ENCODE measurements at regions not wholly inside any gene's neighbourhood (a gene's known extent, or its start where the extent isn't known, plus 50 kb on each side); places are given as distances from the start of the nearest gene placed in this dataset.

DNA sequence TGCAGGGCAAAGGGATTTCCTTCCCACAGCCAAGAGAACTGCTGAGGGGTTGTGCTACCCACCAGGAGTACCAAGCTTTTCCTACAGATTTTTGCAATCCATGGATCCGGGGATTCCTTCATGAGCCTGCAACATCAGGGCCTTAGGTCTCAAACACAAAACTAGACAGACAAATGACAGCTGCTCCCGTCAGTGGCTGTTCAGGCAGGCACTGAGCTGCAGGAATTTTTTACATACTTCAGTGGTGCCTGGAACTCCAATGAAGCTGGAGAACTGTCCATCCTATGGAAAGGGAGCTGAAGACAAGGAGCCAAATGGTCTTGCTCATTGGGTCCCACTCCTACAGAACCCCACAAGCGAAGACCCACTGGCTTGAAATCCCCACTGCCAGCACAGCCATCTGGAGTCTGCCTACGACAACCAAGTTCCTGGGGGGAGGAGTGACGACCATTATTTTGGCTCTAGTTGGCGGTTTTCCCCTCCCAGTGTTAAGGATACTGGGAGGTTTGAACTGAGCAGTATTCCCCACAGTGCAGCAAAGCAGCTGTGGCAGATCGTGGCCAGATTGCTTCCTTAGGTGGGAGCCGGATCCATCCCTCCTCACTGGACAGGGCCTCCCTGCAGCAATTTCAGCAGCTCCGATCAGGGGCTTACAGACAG, 157.7 kb upstream of the TMEM45B start:
- no peak for DNase-seq
- H3K4me3 ChIP-seq = no peak overlapping the region
- H3K27ac ChIP-seq = no peak overlapping the region
- intact Hi-C loops (cut with DNase I; ENCODE audit: low total_unique reads) = no loop called here
- H3K36me3 ChIP-seq = no peaks in the 10 kb centered on the region
- TF ChIP-seq, protein P1, sequence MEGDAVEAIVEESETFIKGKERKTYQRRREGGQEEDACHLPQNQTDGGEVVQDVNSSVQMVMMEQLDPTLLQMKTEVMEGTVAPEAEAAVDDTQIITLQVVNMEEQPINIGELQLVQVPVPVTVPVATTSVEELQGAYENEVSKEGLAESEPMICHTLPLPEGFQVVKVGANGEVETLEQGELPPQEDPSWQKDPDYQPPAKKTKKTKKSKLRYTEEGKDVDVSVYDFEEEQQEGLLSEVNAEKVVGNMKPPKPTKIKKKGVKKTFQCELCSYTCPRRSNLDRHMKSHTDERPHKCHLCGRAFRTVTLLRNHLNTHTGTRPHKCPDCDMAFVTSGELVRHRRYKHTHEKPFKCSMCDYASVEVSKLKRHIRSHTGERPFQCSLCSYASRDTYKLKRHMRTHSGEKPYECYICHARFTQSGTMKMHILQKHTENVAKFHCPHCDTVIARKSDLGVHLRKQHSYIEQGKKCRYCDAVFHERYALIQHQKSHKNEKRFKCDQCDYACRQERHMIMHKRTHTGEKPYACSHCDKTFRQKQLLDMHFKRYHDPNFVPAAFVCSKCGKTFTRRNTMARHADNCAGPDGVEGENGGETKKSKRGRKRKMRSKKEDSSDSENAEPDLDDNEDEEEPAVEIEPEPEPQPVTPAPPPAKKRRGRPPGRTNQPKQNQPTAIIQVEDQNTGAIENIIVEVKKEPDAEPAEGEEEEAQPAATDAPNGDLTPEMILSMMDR (IDR thresholded peaks at IDR 0.05) = no peak
- no peaks in the 10 kb centered on the region for H3K27me3 ChIP-seq
- H3K4me1 ChIP-seq = no peaks in the 10 kb centered on the region
- H3K9me3 ChIP-seq = peaks cover 0 to 22% (median 16%) of the 10 kb centered on the region in 3 donors

DNA sequence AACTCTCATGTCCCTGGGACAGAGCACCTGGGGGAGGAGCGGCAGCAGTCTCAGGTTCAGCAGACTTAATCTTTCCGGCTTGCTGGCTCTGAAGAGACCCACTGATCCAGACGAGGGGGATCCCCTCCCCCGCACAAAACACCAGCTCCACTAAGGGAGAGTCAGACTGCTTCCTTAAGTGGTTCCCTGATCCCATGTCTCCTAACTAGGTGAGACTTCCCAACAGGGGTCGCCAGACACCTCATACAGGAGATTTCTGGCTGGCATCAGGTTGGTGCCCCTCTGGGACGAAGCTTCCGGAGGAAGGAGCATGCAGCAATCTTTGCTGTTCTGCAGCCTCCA, 157.2 kb upstream of the TMEM45B start:
- DNase-seq = no peak
- Histone ChIP-seq H3K27me3 (no peaks in the 10 kb centered on the region), H3K27ac (no peak overlapping the region), H3K4me3 (no peak overlapping the region), H3K9me3 (peaks cover 0 to 22% (median 16%) of the 10 kb centered on the region in 3 donors), H3K36me3 (no peaks in the 10 kb centered on the region), H3K4me1 (no peaks in the 10 kb centered on the region)
- intact Hi-C loops (cut with DNase I; ENCODE audit: low total_unique reads) = no loop called here
- TF ChIP-seq, protein P1 (IDR thresholded peaks at IDR 0.05) = no peak

DNA sequence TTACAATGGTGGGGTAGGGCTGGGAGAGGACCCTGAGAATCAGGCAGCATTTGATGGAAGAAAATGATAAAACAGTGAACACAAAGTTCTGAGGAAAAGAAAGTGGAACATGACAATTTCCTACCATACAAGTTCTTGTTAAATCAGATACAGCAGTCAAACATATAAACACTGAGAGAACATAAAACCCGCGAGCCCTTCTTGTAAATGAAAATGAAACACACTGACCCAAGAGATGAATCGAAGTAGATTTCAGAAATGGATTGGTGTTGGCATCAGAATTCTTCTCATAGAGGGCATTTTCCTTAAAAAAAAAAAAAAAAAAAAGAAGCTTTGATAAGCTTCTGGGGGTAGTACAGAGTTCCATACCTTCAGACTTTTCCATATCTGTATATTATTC, 134.7 kb upstream of the TMEM45B start:
- no peaks in the 10 kb centered on the region for H3K27me3 ChIP-seq
- DNase-seq = no peak
- no peaks in the 10 kb centered on the region for H3K36me3 ChIP-seq
- TF ChIP-seq, protein P1 (IDR thresholded peaks at IDR 0.05) = no peak
- no peak overlapping the region for H3K4me3 ChIP-seq
- H3K4me1 ChIP-seq = no peaks in the 10 kb centered on the region
- intact Hi-C loops (cut with DNase I; ENCODE audit: low total_unique reads) = no loop called here
- H3K27ac ChIP-seq = no peak overlapping the region
- no peaks in the 10 kb centered on the region for H3K9me3 ChIP-seq

DNA sequence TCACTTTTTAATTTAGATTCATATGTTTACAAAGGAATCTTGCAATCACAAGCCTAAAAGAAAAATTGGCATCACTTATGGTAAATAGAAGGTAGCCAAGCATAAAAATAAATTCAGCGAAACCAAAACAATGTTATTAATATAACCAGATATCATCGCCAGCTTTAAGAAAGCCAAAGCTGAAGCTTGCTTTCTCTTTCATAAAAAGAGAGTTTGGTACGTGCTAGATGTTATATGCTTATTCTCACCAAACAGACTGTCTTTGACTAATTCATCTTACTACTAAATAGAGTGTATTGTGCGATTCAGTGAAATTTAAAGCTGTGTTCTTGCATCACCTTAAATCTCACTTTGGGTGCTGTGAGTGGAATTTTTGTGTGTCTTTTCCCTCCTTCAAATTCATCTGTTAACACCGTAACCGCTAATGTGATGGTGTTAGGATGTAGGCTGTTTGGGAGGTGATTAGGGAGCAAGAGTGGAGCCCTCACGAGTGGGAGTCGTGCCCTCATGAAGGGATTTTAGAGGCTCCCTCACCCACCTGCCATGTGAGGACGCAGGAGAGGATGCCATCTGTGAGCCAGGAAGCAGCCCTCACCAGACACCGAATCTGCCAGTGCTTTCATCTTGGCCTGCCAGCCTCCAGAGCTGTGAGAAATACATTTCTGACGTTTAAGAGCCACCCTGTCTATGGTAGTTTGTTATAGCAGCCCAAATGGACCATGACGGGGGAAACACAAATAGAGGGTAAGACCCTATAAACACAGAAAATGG, 134.1 kb upstream of the TMEM45B start:
- Histone ChIP-seq H3K4me1 (no peaks in the 10 kb centered on the region), H3K9me3 (no peaks in the 10 kb centered on the region), H3K27me3 (no peaks in the 10 kb centered on the region), H3K4me3 (no peak overlapping the region), H3K27ac (no peak overlapping the region), H3K36me3 (no peaks in the 10 kb centered on the region)
- TF ChIP-seq, protein P1 (IDR thresholded peaks at IDR 0.05) = no peak
- intact Hi-C loops (cut with DNase I; ENCODE audit: low total_unique reads) = no loop called here
- DNase-seq = no peak

DNA sequence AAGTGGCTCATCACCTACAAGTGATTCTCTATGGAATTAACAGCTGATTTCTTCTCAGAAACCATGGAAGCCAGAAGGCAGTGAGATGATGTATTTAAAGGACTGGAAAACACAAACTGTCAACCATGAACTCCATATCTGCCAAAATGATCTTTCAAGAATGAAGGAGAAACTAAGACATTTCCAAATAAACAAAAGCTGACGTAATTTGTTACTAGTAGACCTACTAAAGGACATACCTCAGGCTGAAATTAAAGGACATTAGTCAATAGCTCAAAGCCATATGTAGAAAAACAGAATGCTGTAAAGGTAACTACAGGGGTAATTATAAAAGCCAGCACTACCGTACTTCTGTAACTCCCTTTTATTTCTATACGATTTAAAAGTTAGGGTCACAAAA, 129.4 kb upstream of the TMEM45B start:
- TF ChIP-seq, protein P1 (IDR thresholded peaks at IDR 0.05) = no peak
- Histone ChIP-seq H3K27ac (no peak overlapping the region), H3K27me3 (no peaks in the 10 kb centered on the region), H3K9me3 (no peaks in the 10 kb centered on the region), H3K36me3 (no peaks in the 10 kb centered on the region), H3K4me1 (no peaks in the 10 kb centered on the region), H3K4me3 (no peak overlapping the region)
- intact Hi-C loops (cut with DNase I; ENCODE audit: low total_unique reads) = no loop called here
- DNase-seq = no peak

Data from tibial artery (tissue), 4 donors.